ENCODE measurements at regions not wholly inside any gene's neighbourhood (a gene's known extent, or its start where the extent isn't known, plus 50 kb on each side); places are given as distances from the start of the nearest gene placed in this dataset.

GRCh38 chr4:24211856-24212255, 322.0 kb upstream of the PPARGC1A start:
- TF ChIP-seq CTCF (IDR thresholded peaks at IDR 0.05): no peak
- no peak for TF ChIP-seq EP300 (IDR thresholded peaks at IDR 0.05)

Measured in ovary (tissue), 3 donors.